ENCODE measurements at regions not wholly inside any gene's neighbourhood (a gene's known extent, or its start where the extent isn't known, plus 50 kb on each side); places are given as distances from the start of the nearest gene placed in this dataset.
A peak's percentile ranks its signal among the peaks of the same experiment; 100 is the strongest.
"Not testable (repeated sequence)": the region's sequence is repeated elsewhere in the genome, so short reads cannot be mapped to it uniquely, and the experiment has no call there.

DNA sequence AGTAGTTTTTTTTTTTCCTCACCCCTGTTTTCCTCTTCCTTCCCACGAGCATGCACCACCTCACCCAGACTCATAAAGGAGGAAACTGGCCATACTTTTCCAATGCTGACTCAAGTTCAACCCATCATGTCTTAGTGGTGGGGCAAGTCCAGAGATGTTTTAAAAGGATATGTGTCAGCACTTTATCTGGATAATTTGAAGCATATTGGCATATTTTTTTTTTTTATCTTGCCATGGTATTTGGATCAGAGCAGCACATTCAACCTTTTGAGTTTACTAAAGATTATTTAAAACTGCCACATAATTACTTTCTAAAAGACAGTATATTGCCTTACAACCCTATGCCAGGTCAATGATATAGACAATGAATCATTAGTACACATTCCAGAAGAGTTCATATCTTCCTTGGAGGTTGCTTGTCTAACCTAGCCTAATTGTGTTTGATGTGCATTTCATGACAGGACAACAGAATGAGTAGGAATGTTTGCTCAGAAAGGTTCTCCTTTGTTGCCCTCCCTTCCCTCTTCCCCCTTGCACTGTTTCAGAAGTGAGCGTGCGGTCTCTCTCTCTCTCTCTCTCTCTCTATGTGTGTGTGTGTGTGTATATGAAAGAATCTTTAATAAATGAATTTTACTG lies 950.7 kb upstream of the FAM98A start:
- no peak for DNase-seq (ENCODE audit: low read depth)

DNA sequence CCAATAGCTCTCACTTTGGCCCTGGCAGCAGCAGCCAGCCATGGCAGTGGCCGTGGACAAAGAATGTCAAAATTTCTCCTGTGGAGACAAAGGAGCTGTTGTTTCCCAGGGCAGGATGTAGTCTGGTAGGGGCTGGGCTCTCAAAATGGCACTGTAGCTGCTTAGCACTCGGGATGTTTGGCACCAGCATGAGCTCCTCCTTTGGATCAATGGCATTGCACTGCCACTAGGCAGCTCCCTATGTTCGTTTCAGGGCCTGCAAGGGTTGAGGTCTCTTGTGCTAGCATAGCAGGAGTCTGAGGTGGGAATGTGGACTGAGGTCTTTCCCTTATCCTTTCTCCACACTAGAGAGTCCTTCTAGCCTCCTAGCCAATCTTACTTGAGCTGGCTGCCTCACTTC lies 948.8 kb upstream of the FAM98A start:
- no peak for DNase-seq (ENCODE audit: low read depth)

GRCh38 chr2:34547340-34547739 lies 948.2 kb upstream of the FAM98A start:
- no peak for DNase-seq (ENCODE audit: low read depth)

GRCh38 chr2:34545486-34546136 lies 946.5 kb upstream of the FAM98A start:
- no peak for DNase-seq (ENCODE audit: low read depth)

- no peak for DNase-seq (ENCODE audit: low read depth)
These were observed 935.7 kb upstream of the FAM98A start for GRCh38 chr2:34534761-34535160.

DNA sequence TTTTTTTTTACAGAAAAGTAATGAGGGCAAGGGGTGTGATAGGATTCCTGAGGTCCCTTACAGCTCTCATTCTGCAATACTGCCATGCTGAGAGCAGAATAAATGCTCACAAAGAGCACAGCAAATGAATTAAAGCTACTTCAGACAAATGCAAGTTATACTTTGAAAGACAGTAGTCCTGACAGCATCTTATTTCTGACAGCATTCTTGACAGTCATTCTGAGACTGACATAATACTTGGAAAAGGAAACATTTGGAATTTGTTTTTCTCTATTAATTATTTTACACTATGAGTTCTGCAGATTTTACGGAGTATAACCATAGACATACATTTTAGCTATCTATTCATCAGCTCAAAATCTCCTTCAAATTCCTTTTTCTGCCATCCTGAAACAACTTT lies 935.2 kb upstream of the FAM98A start:
- DNase-seq (ENCODE audit: low read depth): no peak

DNA sequence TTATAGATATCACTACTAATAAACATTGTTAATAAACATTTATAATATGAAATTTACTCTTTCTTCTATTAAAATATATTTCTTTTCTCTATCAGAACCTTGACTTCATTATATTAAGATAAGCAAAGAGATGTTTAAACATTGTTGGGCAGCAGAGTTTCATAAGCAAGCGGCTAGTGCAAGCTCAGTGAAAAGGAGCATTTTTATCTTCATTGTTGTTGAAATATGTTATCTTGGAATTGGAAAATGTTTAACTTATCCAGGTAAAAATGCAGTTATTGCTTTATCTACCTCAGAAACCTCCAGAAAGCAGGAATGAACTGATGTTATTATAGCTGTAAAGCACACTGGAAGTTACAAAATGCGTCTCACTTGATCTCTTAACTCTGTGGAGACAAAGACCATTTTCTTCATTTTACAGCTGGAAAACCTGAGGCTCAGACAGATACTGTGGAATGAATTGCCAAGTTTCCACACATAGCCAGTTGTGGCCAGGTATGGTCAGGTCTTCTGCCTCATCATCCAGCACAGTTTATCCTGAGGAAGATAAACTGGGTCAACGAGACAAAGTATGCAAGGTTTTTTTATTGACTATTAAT lies 934.6 kb upstream of the FAM98A start:
- DNase-seq (ENCODE audit: low read depth): no peak

GRCh38 chr2:34529965-34530364 lies 930.9 kb upstream of the FAM98A start:
- DNase-seq (ENCODE audit: low read depth): peak; percentile 35

DNA sequence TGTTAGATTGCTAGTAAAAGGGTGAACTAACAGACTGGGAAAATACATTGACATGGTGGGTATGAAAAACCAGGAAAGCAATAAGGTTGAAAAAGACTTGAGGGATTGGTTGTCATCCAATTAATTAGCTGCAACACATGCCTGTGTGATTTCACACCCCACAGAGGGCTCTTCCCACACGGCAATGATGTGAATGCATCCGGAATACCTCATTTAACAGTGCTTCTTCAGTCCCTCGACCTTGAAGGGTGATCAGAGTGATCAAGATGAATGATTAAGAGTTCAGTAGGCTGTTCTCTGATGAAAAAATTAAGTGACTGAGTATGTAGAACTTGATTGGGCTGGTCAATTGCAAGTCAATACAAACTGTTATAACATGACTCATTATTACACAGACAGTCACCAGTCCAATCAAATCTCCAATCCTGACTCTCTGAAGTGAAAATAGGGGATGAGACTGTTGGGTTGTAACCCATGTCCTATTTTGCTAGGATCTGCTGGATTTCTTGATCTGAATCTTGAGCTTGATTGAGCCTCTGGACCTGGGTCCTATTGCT lies 924.9 kb upstream of the FAM98A start:
- no peak for DNase-seq (ENCODE audit: low read depth)

- no peak for DNase-seq (ENCODE audit: low read depth)
These were observed 920.6 kb upstream of the FAM98A start for GRCh38 chr2:34519659-34520058.

GRCh38 chr2:34498561-34498960 lies 899.5 kb upstream of the FAM98A start:
- peak; percentile 95 for DNase-seq (ENCODE audit: low read depth)

DNA sequence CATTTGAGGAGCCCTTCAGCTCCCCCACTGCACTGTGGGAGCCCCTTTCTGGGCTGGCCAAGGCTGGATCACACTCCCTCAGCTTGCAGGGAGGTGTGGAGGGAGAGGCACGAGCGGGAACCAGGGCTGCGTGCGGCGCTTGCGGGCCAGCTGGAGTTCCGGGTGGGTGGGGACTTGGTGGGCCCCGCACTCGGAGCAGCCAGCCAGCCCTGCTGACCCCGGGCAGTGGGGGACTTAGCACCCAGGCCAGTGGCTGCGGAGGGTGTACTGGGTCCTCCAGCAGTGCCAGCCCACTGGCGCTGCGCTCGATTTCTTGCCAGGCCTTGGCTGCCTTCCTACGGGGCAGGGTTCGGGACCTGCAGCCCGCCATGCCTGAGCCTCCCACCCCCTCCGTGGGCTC lies 895.1 kb upstream of the FAM98A start:
- not testable (repeated sequence) for DNase-seq (ENCODE audit: low read depth)

DNA sequence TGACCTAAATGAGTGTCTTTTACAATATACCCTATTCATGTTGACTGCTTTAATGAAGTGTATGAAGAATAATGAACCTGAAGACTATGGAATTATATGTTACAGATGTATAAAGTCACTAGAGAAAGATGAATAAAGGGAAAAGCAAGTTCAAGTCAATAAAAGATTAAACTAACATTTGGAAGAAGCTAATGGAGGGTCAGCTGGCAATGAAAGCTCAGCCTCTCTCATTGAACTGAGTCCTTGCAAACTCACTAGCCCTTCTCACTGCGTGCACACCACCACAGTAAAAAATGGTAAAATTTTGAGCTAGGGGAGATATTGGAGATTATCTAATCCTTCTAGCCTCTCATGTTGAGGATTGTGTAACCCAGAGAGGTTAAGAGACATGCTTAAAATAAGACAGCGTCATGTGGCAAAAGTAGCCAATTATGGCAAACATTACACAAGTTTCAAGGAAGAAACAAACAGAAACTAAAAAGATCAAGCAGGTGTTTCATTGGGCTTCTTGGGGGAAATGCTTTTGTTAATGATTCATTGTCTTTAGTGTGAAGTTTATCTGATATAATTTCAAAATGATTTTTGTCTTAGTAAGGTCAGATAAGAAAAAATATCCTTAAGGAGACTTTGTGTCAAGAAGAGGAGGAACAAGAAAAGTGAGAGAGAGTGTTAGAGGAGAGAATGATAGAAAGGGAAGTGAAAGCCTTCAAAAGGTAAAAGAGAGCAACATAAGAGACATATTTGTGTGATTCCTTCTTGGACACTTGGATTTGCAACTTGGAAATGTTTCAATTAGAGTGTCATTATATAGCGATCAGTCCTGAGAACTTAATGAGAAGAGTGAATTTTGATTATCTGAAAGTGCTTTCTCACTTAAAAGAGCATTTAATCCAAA lies 893.7 kb upstream of the FAM98A start:
- DNase-seq (ENCODE audit: low read depth): peak; percentile 78

DNA sequence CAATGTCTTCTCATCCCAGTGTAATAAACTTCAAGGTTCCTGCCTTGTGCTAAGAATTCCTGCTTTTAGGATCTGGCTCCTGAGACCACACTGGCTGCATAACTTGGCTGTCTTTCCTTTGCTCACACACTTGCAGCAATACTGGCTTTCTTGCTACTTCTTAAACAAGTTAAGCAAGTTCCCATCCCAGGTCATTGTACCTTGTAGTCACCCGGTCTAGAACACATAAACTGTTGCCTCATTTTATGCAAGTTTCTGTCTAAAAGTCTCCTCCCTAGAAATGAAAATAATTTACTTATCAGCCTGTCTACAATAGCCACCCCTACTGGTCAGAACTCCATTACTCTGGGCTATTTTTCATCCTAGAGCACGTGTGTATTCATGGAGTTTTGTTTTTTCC lies 887.9 kb upstream of the FAM98A start:
- DNase-seq (ENCODE audit: low read depth): peak; percentile 81

DNA sequence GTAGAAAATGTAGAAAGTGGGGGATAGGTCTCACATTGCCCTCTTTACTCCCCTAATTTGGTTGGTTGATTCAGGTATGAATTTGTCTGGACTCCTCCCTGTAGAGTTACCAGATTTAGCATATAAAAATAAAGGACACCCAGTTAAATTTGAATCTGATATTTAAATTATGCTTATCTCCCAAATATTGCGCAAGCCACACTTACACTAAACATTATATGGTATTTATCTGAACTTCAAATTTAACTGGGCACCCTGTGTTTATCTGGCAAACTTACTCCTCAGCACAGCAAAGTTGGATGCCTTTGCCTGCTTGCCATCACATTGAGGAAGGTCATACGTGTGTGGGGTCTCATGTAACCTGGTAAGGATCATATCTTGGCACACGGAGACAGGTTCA lies 882.4 kb upstream of the FAM98A start:
- DNase-seq (ENCODE audit: low read depth): no peak

GRCh38 chr2:34480366-34480765 lies 881.3 kb upstream of the FAM98A start:
- no peak for DNase-seq (ENCODE audit: low read depth)

DNA sequence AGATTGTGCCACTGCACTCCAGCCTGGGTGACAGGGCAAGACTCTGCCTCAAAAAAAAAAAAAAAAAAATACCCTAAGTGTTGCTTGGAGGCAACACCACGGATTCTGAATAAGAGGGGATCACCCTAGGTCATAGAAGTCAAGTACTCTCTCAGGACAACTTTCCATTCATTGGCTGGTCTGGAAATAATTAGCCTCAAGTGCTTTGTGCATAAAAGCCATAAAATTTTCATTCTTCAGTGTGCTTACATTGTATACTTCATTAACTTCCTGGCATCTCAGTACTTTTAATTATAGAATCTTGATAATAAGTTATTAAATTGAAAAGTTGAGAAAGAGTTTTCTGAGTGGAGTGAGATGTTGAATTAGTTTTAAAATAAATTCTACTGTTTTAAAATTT lies 876.1 kb upstream of the FAM98A start:
- DNase-seq (ENCODE audit: low read depth): peak; percentile 95

DNA sequence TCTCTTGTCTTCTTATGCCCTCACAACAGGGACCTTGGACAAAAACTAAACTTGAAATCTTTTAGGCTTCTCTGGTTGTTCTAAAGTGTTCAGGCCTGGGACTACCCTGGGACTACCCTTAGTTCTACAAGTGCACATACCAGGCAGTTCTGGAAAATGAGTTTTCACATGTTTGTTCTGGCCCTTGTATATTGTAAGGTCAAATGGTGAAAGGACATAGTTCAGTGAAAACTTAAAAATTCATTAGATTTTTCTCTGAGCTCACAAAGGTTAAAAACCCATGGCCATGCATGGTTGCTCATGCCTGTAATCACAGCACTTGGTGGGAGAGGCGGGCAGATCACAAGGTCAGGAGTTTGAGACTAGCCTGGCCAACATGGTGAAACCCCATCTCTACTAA lies 875.5 kb upstream of the FAM98A start:
- DNase-seq (ENCODE audit: low read depth): peak; percentile 90

GRCh38 chr2:34447097-34447496 lies 848.0 kb upstream of the FAM98A start:
- no peak for DNase-seq (ENCODE audit: low read depth)

DNA sequence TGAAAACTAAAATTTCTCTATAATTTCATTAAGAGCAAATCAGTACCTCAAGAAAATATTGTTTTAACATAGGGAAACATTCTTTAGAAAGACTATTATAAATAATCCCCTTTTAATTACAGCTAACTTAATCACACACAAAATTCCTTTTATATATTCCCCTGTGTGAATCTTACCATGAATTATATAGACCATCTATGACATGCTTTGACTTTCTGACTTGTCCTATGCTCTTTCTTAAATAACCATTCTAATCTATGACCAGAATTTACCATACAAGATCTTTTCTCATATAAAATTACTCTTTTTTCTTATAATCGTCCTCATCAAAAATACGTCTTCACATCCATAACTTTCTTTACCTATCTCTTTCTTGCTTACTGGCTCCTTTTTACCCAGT lies 824.2 kb upstream of the FAM98A start:
- no peak for DNase-seq (ENCODE audit: low read depth)

GRCh38 chr2:34419856-34420255 lies 820.8 kb upstream of the FAM98A start:
- peak; percentile 70 for DNase-seq (ENCODE audit: low read depth)

- DNase-seq (ENCODE audit: low read depth): no peak
These were observed 817.8 kb upstream of the FAM98A start for GRCh38 chr2:34416856-34417255.
